OCI-LY1 (cell line): ENCODE measurements at regions not wholly inside any gene's neighbourhood (a gene's known extent, or its start where the extent isn't known, plus 50 kb on each side); places are given as distances from the start of the nearest gene placed in this dataset.

Experiments
- H2AFZ ChIP-seq: fragments of 200-600 bp; sonication (generic), shearing (Covaris generic); 2 replicates; pipeline ENCODE4 v1.6.0; 2014; ENCODE audit warnings: antibody characterized with exemption, mild to moderate bottlenecking, low read length
- H3F3A ChIP-seq: fragments of 200-600 bp; sonication (generic), shearing (Covaris generic); 2 replicates; pipeline ENCODE4 v1.6.0; 2014; ENCODE audit warnings: mild to moderate bottlenecking, antibody characterized with exemption, low read length, moderate library complexity; ENCODE audit not compliant: insufficient read depth
- H3K27ac ChIP-seq: fragments of 200-600 bp; sonication (generic); 2 replicates; pipeline ENCODE4 v1.5.1; 2014; ENCODE audit warnings: low read length, mixed run types, mild to moderate bottlenecking, low read depth; ENCODE audit not compliant: poor library complexity, severe bottlenecking
- H3K27me3 ChIP-seq: fragments of 200-600 bp; sonication (generic); 2 replicates; pipeline ENCODE4 v1.6.0; 2014; ENCODE audit warnings: antibody characterized with exemption, mild to moderate bottlenecking, low read length, moderate library complexity; ENCODE audit not compliant: insufficient read depth
- H3K36me3 ChIP-seq: fragments of 200-600 bp; sonication (generic); 2 replicates; pipeline ENCODE4 v1.6.1; 2014; ENCODE audit warnings: mild to moderate bottlenecking, antibody characterized with exemption, low read length, moderate library complexity, mixed read lengths; ENCODE audit not compliant: insufficient read depth
- H3K4me1 ChIP-seq: fragments of 200-600 bp; sonication (generic); 2 replicates; pipeline ENCODE4 v1.5.1; 2014; ENCODE audit warnings: mild to moderate bottlenecking, low read length, moderate library complexity; ENCODE audit not compliant: insufficient read depth, severe bottlenecking
- H3K4me2 ChIP-seq: fragments of 200-600 bp; sonication (generic), shearing (Covaris generic); 2 replicates; pipeline ENCODE4 v1.6.1; 2014; ENCODE audit warnings: low read length
- H3K4me3 ChIP-seq: fragments of 200-600 bp; sonication (generic); 2 replicates; pipeline ENCODE4 v1.5.1; 2014; ENCODE audit warnings: low read length, low read depth, mild to moderate bottlenecking, mixed read lengths; ENCODE audit not compliant: poor library complexity, severe bottlenecking
- H3K79me2 ChIP-seq: fragments of 200-600 bp; shearing (Covaris generic); 2 replicates; pipeline ENCODE4 v1.6.1; 2016; ENCODE audit warnings: mixed run types, low read length, mixed read lengths; ENCODE audit not compliant: insufficient read depth
- H3K9ac ChIP-seq: fragments of 200-600 bp; sonication (generic), shearing (Covaris generic); 2 replicates; pipeline ENCODE4 v1.6.1; 2014; ENCODE audit warnings: mild to moderate bottlenecking, low read length, mixed read lengths
- H3K9me2 ChIP-seq: fragments of 200-600 bp; sonication (generic), shearing (Covaris generic); 2 replicates; pipeline ENCODE4 v1.6.1; 2014; ENCODE audit warnings: low read depth, mild to moderate bottlenecking, low read length, mixed read lengths
- H3K9me3 ChIP-seq: fragments of 200-600 bp; shearing (Covaris generic); 2 replicates; pipeline ENCODE4 v1.6.1; 2014; ENCODE audit warnings: low read length, mixed read lengths
- H4K20me1 ChIP-seq: fragments of 200-600 bp; sonication (generic), shearing (Covaris generic); 2 replicates; pipeline ENCODE4 v1.6.0; 2016; ENCODE audit warnings: mild to moderate bottlenecking, low read length; ENCODE audit not compliant: insufficient read depth
- CTCF ChIP-seq: fragments of 200-600 bp; sonication (generic), shearing (Covaris generic); IDR thresholded peaks from 2 replicates; pipeline ENCODE4 v1.5.1; 2017; ENCODE audit warnings: mild to moderate bottlenecking, antibody characterized with exemption, low read length, moderate library complexity, mixed read lengths
- EZH2 ChIP-seq: fragments of 200-600 bp; sonication (generic), shearing (Covaris generic); IDR thresholded peaks from 2 replicates; pipeline ENCODE4 v1.8.0; 2017; ENCODE audit warnings: borderline replicate concordance, mixed run types, mild to moderate bottlenecking, antibody characterized with exemption, low read length, moderate library complexity, mixed read lengths

DNA sequence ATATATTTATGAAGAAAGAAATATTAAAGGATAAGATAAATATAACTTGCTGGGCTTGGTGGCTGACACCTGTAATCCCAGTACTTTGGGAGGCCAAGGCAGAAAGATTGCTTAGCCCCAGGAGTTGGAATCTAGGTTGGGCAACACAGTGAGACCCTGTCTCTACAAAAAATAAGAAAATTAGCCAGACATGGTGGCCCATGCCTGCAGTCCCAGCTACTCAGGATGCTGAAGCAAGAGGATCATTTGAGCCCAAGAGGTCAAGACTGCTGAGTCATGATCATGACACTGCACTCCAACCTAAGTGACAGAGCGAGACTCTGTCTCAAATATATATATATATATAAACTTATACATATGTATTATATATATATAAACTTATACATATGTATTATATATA lies 164.0 kb downstream of the MRPL14 start:
- Histone ChIP-seq H3K27ac (no peak overlapping the region), H3F3A (no peaks in the 10 kb centered on the region), H3K4me1 (no peaks in the 10 kb centered on the region), H3K79me2 (no peaks in the 10 kb centered on the region), H3K4me2 (no peak overlapping the region), H3K4me3 (no peak overlapping the region), H3K9me3 (no peaks in the 10 kb centered on the region), H3K9me2 (no peaks in the 10 kb centered on the region; the same call in 1 of the 2 replicates), H3K36me3 (no peaks in the 10 kb centered on the region), H3K27me3 (no peaks in the 10 kb centered on the region), H3K9ac (no peak overlapping the region), H2AFZ (no peak overlapping the region), H4K20me1 (no peaks in the 10 kb centered on the region)
- TF ChIP-seq EZH2 (no peak), CTCF (no peak)

DNA sequence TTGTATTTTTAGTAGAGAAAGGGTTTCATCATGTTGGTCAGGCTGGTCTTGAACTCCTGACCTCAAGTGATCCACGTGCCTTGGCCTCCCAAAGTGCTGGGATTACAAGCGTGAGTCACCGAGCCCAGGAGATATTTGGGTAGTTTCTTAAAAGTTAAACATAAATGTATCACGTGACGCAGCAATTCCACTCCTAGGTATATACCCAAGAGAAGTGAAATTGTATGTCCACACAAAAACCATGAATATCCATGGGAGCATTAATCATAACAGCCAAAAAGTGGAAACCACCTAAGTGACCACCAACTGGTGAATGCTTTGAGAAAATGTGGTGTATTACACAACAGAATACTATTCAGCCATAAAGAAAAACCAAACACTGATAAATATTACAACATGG lies 164.8 kb downstream of the MRPL14 start:
- TF ChIP-seq CTCF (no peak), EZH2 (no peak)
- Histone ChIP-seq H3K9me2 (no peaks in the 10 kb centered on the region; the same call in 1 of the 2 replicates), H3K27me3 (no peaks in the 10 kb centered on the region), H3F3A (no peaks in the 10 kb centered on the region), H3K36me3 (no peaks in the 10 kb centered on the region), H2AFZ (no peak overlapping the region), H3K9ac (no peak overlapping the region), H3K27ac (no peak overlapping the region), H3K4me3 (no peak overlapping the region), H3K79me2 (no peaks in the 10 kb centered on the region), H4K20me1 (no peaks in the 10 kb centered on the region), H3K9me3 (no peaks in the 10 kb centered on the region), H3K4me1 (no peaks in the 10 kb centered on the region), H3K4me2 (no peak overlapping the region)

DNA sequence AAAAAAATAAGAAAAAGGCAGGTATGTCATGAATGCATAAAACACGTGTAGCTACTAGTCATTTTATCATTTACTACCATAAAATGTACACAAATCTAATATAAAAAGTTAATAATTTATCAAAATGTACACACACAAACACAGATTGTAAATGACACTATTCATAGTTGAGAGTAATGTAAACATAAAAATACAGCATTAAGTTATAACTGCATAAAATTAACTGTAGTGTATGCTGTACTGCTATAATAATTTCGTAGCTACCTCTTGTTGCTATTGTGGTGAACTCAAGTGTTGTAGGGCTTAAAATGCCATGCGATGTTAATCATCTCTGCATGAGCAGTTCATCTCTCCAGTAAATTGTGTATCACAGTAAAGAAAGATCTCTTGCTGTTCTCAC lies 170.0 kb downstream of the MRPL14 start:
- TF ChIP-seq EZH2, result no peak
- TF ChIP-seq CTCF, result no peak
- no peak overlapping the region for H3K27ac ChIP-seq
- H2AFZ ChIP-seq, result no peak overlapping the region
- H3K9ac ChIP-seq, result no peak overlapping the region
- no peaks in the 10 kb centered on the region for H3F3A ChIP-seq
- peaks cover 6% of the 10 kb centered on the region; the same call in 1 of the 2 replicates for H3K9me3 ChIP-seq
- no peaks in the 10 kb centered on the region for H4K20me1 ChIP-seq
- no peaks in the 10 kb centered on the region for H3K36me3 ChIP-seq
- no peaks in the 10 kb centered on the region for H3K27me3 ChIP-seq
- no peaks in the 10 kb centered on the region for H3K4me1 ChIP-seq
- no peak overlapping the region for H3K4me3 ChIP-seq
- no peak overlapping the region for H3K4me2 ChIP-seq
- no peaks in the 10 kb centered on the region for H3K79me2 ChIP-seq
- H3K9me2 ChIP-seq, result no peaks in the 10 kb centered on the region; the same call in 1 of the 2 replicates
